SK-N-SH (cell line): ENCODE measurements at regions not wholly inside any gene's neighbourhood (a gene's known extent, or its start where the extent isn't known, plus 50 kb on each side); places are given as distances from the start of the nearest gene placed in this dataset.

Experiments
- CTCF ChIA-PET: fragments of 300-600, 350-600 bp; formaldehyde crosslinking; extraction: SDS; loops from one replicate; lab custom pipeline; 2021; lab: Yijun Ruan, JAX
- POLR2A ChIA-PET: fragments of 350-600 bp; sonication (Branson Sonifier 250); formaldehyde crosslinking; extraction: SDS; loops from one replicate; lab custom pipeline; 2020; ENCODE audit warnings: antibody characterized with exemption, inconsistent platforms; lab: Yijun Ruan, JAX
- DNase-seq: peaks from one replicate; pipeline ENCODE4 v3.0.0; 2012
- H2AFZ ChIP-seq: fragments of 200-600 bp; sonication (generic); 2 replicates; pipeline ENCODE4 v1.8.1; 2016; ENCODE audit warnings: antibody characterized with exemption, mild to moderate bottlenecking, low read depth
- H3F3A ChIP-seq: fragments of 200-600 bp; sonication (generic); replicated peaks from 2 replicates; pipeline ENCODE3; 2016; ENCODE audit warnings: antibody characterized with exemption, mild to moderate bottlenecking; ENCODE audit not compliant: insufficient read depth
- H3K27ac ChIP-seq, 2 experiments: fragments of 200-500 bp in 1 of 2; fragments of 200-600 bp in 1 of 2; sonication (Bioruptor generic) in 1 of 2; sonication (generic), shearing (Covaris generic) in 1 of 2; 2 replicates each; pipeline versions ENCODE4 v1.5.1 to v1.6.1; 2014 to 2016; ENCODE audit warnings: low read depth in 2 of 2, inconsistent platforms in 1 of 2, low read length in 1 of 2, mild to moderate bottlenecking in 1 of 2, mixed read lengths in 1 of 2
- H3K27me3 ChIP-seq: fragments of 200-600 bp; sonication (generic), shearing (Covaris generic); 2 replicates; pipeline ENCODE4 v1.6.1; 2016; ENCODE audit warnings: mixed run types; ENCODE audit not compliant: insufficient read depth
- H3K36me3 ChIP-seq, 2 experiments: fragments of 200-500 bp in 1 of 2; fragments of 200-600 bp in 1 of 2; sonication (Bioruptor generic) in 1 of 2; sonication (generic) in 1 of 2; replicated peaks in 1 of 2; 2 replicates each; pipeline versions ENCODE3 to v1.5.1; 2014 to 2016; ENCODE audit warnings: low read length in 1 of 2, mild to moderate bottlenecking in 1 of 2; ENCODE audit not compliant: insufficient read depth in 2 of 2, control insufficient read depth in 1 of 2
- H3K4me1 ChIP-seq, 2 experiments: fragments of 200-500 bp in 1 of 2; fragments of 200-600 bp in 1 of 2; sonication (Bioruptor generic) in 1 of 2; sonication (generic), shearing (Covaris generic) in 1 of 2; 2 replicates each; pipeline versions ENCODE4 v1.5.1 to v1.6.1; 2014 to 2016; ENCODE audit warnings: low read depth in 1 of 2, low read length in 1 of 2, mixed run types in 1 of 2; ENCODE audit not compliant: insufficient read depth in 2 of 2, control insufficient read depth in 1 of 2
- H3K4me2 ChIP-seq: fragments of 200-600 bp; sonication (generic), shearing (Covaris generic); 2 replicates; pipeline ENCODE4 v1.6.1; 2017; ENCODE audit warnings: mixed run types
- H3K4me3 ChIP-seq, 2 experiments: fragments of 200-500 bp in 1 of 2; fragments of 200-600 bp in 1 of 2; sonication (Bioruptor generic) in 1 of 2; sonication (generic), shearing (Covaris generic) in 1 of 2; 2 replicates each; pipeline versions ENCODE4 v1.5.1 to v1.8.1; 2014 to 2016; ENCODE audit warnings: low read depth in 2 of 2, inconsistent platforms in 1 of 2, low read length in 1 of 2, mild to moderate bottlenecking in 1 of 2, mixed read lengths in 1 of 2, moderate library complexity in 1 of 2
- H3K79me2 ChIP-seq: fragments of 200-600 bp; sonication (generic); 2 replicates; pipeline ENCODE4 v1.8.1; 2017; ENCODE audit warnings: mild to moderate bottlenecking; ENCODE audit not compliant: insufficient read depth
- H3K9ac ChIP-seq: fragments of 200-600 bp; sonication (generic); 2 replicates; pipeline ENCODE4 v1.6.1; 2017; ENCODE audit warnings: mixed run types
- H3K9me2 ChIP-seq: fragments of 200-600 bp; sonication (generic); 2 replicates; pipeline ENCODE4 v1.6.1; 2017; ENCODE audit warnings: mixed run types
- H3K9me3 ChIP-seq: fragments of 200-600 bp; sonication (generic); 2 replicates; pipeline ENCODE4 v1.6.1; 2017; ENCODE audit warnings: mixed run types, mild to moderate bottlenecking, moderate library complexity
- H4K20me1 ChIP-seq: fragments of 200-600 bp; sonication (generic); 2 replicates; pipeline ENCODE4 v1.6.1; 2017; ENCODE audit warnings: mild to moderate bottlenecking, mixed run types; ENCODE audit not compliant: insufficient read depth
- ELF1 ChIP-seq: IDR thresholded peaks from 2 replicates; pipeline ENCODE4 v1.4.0; 2012
- FOXJ3 ChIP-seq: sonication (generic); formaldehyde crosslinking; IDR thresholded peaks from 2 replicates; pipeline ENCODE4 v1.5.1; 2020; ENCODE audit warnings: mild to moderate bottlenecking, missing genetic modification reagents
- MEF2A ChIP-seq: IDR thresholded peaks from 2 replicates; pipeline ENCODE4 v1.4.0; 2012; ENCODE audit warnings: low read depth, borderline replicate concordance
- MXI1 ChIP-seq: IDR thresholded peaks from 2 replicates; pipeline ENCODE4 v1.6.1; 2012; ENCODE audit warnings: mild to moderate bottlenecking, low read depth, low read length, improper control_type of control experiment
- RAD21 ChIP-seq: IDR thresholded peaks from 2 replicates; pipeline ENCODE4 v1.6.1; 2012; ENCODE audit warnings: mild to moderate bottlenecking, low read length
- RFX5 ChIP-seq: IDR thresholded peaks from 2 replicates; pipeline ENCODE4 v1.6.1; 2012; ENCODE audit warnings: mild to moderate bottlenecking, improper control_type of control experiment, low read length
- RXRA ChIP-seq: IDR thresholded peaks from 2 replicates; pipeline ENCODE4 v1.4.0; 2012; ENCODE audit warnings: low read depth, mild to moderate bottlenecking, borderline replicate concordance
- TCF12 ChIP-seq: IDR thresholded peaks from 2 replicates; pipeline ENCODE4 v1.4.0; 2012
- WGBS: methylation state at CpG from one replicate; pipeline ENCODE4 v1.1.6; 2017; ENCODE audit warnings: low lambda C conversion rate; 5-methylcytosine and 5-hydroxymethylcytosine counted together
- TF ChIP-seq, protein P1 (sequence below): fragments of 150-350 bp; IDR thresholded peaks from 2 replicates; pipeline ENCODE4 v1.6.1; 2017; ENCODE audit warnings: antibody characterized with exemption, low read length, low read depth, borderline replicate concordance
- TF ChIP-seq, protein P2 (sequence below): fragments of 150-350 bp; IDR thresholded peaks from 2 replicates; pipeline ENCODE4 v1.6.1; 2016; ENCODE audit warnings: mild to moderate bottlenecking, low read depth, low read length
- TF ChIP-seq, protein P3 (sequence below): fragments of 200-600 bp; sonication (generic); IDR thresholded peaks from 2 replicates; pipeline ENCODE4 v1.6.1; 2017; ENCODE audit warnings: antibody characterized with exemption, mild to moderate bottlenecking, moderate library complexity
- TF ChIP-seq, protein P4 (sequence below): IDR thresholded peaks from 2 replicates; pipeline ENCODE4; 2012
- TF ChIP-seq, protein P5 (sequence below): IDR thresholded peaks from 2 replicates; pipeline ENCODE4 v1.4.0; 2012; ENCODE audit warnings: low read depth

DNA sequence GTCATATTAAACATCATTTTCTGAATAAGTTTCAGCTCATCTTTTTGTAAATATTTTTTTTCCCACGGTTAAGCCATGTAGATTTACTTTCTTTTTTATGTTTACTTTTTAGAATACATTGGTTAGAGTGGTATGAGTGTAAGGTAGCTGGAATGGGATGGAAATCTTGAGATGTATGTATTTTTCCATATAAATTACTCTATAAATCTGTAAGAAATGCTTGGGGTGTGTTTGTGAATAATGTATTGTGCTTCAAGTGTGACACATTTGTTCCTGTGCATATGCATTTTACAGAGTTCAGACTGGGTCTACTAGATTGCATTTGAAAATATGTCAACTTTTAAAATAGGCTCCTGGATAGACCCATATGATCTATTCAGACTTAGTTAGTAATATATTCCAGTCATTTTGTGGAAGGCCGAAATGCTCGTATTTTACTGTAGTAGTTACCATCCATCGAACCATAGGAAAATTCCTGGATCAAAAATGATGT, 756.8 kb downstream of the RAPGEF2 start (continued):
- TF ChIP-seq ELF1 (no peak), TCF12 (no peak), MEF2A (no peak), MXI1 (no peak)
- TF ChIP-seq, protein P1, sequence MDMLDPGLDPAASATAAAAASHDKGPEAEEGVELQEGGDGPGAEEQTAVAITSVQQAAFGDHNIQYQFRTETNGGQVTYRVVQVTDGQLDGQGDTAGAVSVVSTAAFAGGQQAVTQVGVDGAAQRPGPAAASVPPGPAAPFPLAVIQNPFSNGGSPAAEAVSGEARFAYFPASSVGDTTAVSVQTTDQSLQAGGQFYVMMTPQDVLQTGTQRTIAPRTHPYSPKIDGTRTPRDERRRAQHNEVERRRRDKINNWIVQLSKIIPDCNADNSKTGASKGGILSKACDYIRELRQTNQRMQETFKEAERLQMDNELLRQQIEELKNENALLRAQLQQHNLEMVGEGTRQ: no peak

DNA sequence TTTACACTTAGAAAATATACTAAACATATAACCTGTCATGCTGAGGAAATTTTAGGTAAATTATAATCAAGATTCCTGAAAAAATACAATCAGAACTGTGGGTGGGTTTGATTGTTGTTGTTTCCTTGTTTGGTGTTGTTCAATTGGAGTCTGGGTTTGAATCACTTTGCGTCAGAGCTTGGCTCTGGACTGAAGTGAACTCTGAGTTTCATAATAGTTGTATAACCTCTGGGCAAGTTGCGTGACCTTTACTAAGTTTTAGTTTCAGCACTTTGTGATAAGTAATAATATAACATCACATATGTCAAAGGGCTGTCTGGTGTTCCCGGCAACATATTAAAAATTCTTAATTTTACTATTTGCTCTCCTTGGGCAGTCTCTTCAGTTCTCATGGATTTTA, 758.1 kb downstream of the RAPGEF2 start:
- TF ChIP-seq, protein P2, sequence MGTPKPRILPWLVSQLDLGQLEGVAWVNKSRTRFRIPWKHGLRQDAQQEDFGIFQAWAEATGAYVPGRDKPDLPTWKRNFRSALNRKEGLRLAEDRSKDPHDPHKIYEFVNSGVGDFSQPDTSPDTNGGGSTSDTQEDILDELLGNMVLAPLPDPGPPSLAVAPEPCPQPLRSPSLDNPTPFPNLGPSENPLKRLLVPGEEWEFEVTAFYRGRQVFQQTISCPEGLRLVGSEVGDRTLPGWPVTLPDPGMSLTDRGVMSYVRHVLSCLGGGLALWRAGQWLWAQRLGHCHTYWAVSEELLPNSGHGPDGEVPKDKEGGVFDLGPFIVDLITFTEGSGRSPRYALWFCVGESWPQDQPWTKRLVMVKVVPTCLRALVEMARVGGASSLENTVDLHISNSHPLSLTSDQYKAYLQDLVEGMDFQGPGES: no peak
- TF ChIP-seq, protein P3, sequence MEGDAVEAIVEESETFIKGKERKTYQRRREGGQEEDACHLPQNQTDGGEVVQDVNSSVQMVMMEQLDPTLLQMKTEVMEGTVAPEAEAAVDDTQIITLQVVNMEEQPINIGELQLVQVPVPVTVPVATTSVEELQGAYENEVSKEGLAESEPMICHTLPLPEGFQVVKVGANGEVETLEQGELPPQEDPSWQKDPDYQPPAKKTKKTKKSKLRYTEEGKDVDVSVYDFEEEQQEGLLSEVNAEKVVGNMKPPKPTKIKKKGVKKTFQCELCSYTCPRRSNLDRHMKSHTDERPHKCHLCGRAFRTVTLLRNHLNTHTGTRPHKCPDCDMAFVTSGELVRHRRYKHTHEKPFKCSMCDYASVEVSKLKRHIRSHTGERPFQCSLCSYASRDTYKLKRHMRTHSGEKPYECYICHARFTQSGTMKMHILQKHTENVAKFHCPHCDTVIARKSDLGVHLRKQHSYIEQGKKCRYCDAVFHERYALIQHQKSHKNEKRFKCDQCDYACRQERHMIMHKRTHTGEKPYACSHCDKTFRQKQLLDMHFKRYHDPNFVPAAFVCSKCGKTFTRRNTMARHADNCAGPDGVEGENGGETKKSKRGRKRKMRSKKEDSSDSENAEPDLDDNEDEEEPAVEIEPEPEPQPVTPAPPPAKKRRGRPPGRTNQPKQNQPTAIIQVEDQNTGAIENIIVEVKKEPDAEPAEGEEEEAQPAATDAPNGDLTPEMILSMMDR: no peak
- TF ChIP-seq, protein P4, sequence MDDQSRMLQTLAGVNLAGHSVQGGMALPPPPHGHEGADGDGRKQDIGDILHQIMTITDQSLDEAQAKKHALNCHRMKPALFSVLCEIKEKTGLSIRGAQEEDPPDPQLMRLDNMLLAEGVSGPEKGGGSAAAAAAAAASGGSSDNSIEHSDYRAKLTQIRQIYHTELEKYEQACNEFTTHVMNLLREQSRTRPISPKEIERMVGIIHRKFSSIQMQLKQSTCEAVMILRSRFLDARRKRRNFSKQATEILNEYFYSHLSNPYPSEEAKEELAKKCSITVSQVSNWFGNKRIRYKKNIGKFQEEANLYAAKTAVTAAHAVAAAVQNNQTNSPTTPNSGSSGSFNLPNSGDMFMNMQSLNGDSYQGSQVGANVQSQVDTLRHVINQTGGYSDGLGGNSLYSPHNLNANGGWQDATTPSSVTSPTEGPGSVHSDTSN: no peak
- TF ChIP-seq, protein P5, sequence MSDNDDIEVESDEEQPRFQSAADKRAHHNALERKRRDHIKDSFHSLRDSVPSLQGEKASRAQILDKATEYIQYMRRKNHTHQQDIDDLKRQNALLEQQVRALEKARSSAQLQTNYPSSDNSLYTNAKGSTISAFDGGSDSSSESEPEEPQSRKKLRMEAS: no peak
- TF ChIP-seq FOXJ3 (CRISPR knock-in tag) (no peak), RAD21 (no peak), ELF1 (no peak), RXRA (no peak), RFX5 (no peak)
- CTCF ChIA-PET: no interaction called here
- Histone ChIP-seq H3F3A (no peaks in the 10 kb centered on the region), H3K9me2 (no peaks in the 10 kb centered on the region), H3K9me3 (no peaks in the 10 kb centered on the region), H3K27ac (no peak overlapping the region), H2AFZ (no peak overlapping the region), H4K20me1 (no peaks in the 10 kb centered on the region), H3K9ac (no peak overlapping the region), H3K4me2 (no peak overlapping the region), H3K4me1 (no peaks in the 10 kb centered on the region), H3K79me2 (no peaks in the 10 kb centered on the region), H3K36me3 (no peaks in the 10 kb centered on the region), H3K27me3 (no peaks in the 10 kb centered on the region), H3K4me3 (no peak overlapping the region)
- POLR2A ChIA-PET: no interaction called here
- no peak for DNase-seq
- 40% methylated on average over 3 of the region's 3 CpGs for WGBS
